ENCODE measurements at regions not wholly inside any gene's neighbourhood (a gene's known extent, or its start where the extent isn't known, plus 50 kb on each side); places are given as distances from the start of the nearest gene placed in this dataset.

GRCh38 chr1:219560856-219561255 is 52.0 kb downstream of the ZC3H11B start:
- no peak for DNase-seq (ENCODE audit: low spot score)
- Mint-ChIP-seq H3K9me3 (ENCODE audit: unreplicated experiment) (no peaks in the 10 kb centered on the region), H3K27me3 (ENCODE audit: unreplicated experiment) (no peaks in the 10 kb centered on the region), H3K4me3 (ENCODE audit: unreplicated experiment) (no peak overlapping the region), H3K36me3 (ENCODE audit: low read depth, unreplicated experiment) (no peaks in the 10 kb centered on the region), H3K27ac (ENCODE audit: unreplicated experiment) (no peak overlapping the region), H3K4me1 (ENCODE audit: unreplicated experiment) (no peaks in the 10 kb centered on the region)
- no peak for TF ChIP-seq CTCF (IDR thresholded peaks at IDR 0.05; ENCODE audit: unreplicated experiment)

GRCh38 chr1:219559899-219560298 is 53.0 kb downstream of the ZC3H11B start:
- H3K36me3 Mint-ChIP-seq (ENCODE audit: low read depth, unreplicated experiment): no peaks in the 10 kb centered on the region
- peaks cover 8% of the 10 kb centered on the region for H3K4me1 Mint-ChIP-seq (ENCODE audit: unreplicated experiment)
- no peak for DNase-seq (ENCODE audit: low spot score)
- H3K9me3 Mint-ChIP-seq (ENCODE audit: unreplicated experiment): no peaks in the 10 kb centered on the region
- no peak overlapping the region for H3K4me3 Mint-ChIP-seq (ENCODE audit: unreplicated experiment)
- no peaks in the 10 kb centered on the region for H3K27me3 Mint-ChIP-seq (ENCODE audit: unreplicated experiment)
- no peak for TF ChIP-seq CTCF (IDR thresholded peaks at IDR 0.05; ENCODE audit: unreplicated experiment)
- H3K27ac Mint-ChIP-seq (ENCODE audit: unreplicated experiment): no peak overlapping the region

- Mint-ChIP-seq H3K27me3 (ENCODE audit: unreplicated experiment) (no peaks in the 10 kb centered on the region), H3K36me3 (ENCODE audit: low read depth, unreplicated experiment) (no peaks in the 10 kb centered on the region), H3K9me3 (ENCODE audit: unreplicated experiment) (no peaks in the 10 kb centered on the region), H3K4me1 (ENCODE audit: unreplicated experiment) (peaks cover 10% of the 10 kb centered on the region), H3K27ac (ENCODE audit: unreplicated experiment) (no peak overlapping the region), H3K4me3 (ENCODE audit: unreplicated experiment) (no peak overlapping the region)
- TF ChIP-seq CTCF (IDR thresholded peaks at IDR 0.05; ENCODE audit: unreplicated experiment): no peak
- DNase-seq (ENCODE audit: low spot score): no peak
Observed at GRCh38 chr1:219555806-219556205, 57.1 kb downstream of the ZC3H11B start.

- H3K36me3 Mint-ChIP-seq (ENCODE audit: low read depth, unreplicated experiment): no peaks in the 10 kb centered on the region
- DNase-seq (ENCODE audit: low spot score): no peak
- no peak overlapping the region for H3K27ac Mint-ChIP-seq (ENCODE audit: unreplicated experiment)
- H3K27me3 Mint-ChIP-seq (ENCODE audit: unreplicated experiment): no peaks in the 10 kb centered on the region
- peaks cover 10% of the 10 kb centered on the region for H3K4me1 Mint-ChIP-seq (ENCODE audit: unreplicated experiment)
- no peak overlapping the region for H3K4me3 Mint-ChIP-seq (ENCODE audit: unreplicated experiment)
- no peak for TF ChIP-seq CTCF (IDR thresholded peaks at IDR 0.05; ENCODE audit: unreplicated experiment)
- no peaks in the 10 kb centered on the region for H3K9me3 Mint-ChIP-seq (ENCODE audit: unreplicated experiment)
Observed at GRCh38 chr1:219555031-219555692, 57.7 kb downstream of the ZC3H11B start.

GRCh38 chr1:219553934-219554502 is 58.9 kb downstream of the ZC3H11B start:
- no peak for DNase-seq (ENCODE audit: low spot score)
- Mint-ChIP-seq H3K36me3 (ENCODE audit: low read depth, unreplicated experiment) (no peaks in the 10 kb centered on the region), H3K4me1 (ENCODE audit: unreplicated experiment) (peaks cover 10% of the 10 kb centered on the region), H3K27ac (ENCODE audit: unreplicated experiment) (no peak overlapping the region), H3K9me3 (ENCODE audit: unreplicated experiment) (no peaks in the 10 kb centered on the region), H3K4me3 (ENCODE audit: unreplicated experiment) (no peak overlapping the region), H3K27me3 (ENCODE audit: unreplicated experiment) (no peaks in the 10 kb centered on the region)
- no peak for TF ChIP-seq CTCF (IDR thresholded peaks at IDR 0.05; ENCODE audit: unreplicated experiment)

All from endothelial cell (in vitro differentiated cells).